ENCODE measurements at regions not wholly inside any gene's neighbourhood (a gene's known extent, or its start where the extent isn't known, plus 50 kb on each side); places are given as distances from the start of the nearest gene placed in this dataset.

GRCh38 chr10:35911233-35911632 lies 269.1 kb upstream of the FZD8 start:
- no peak overlapping the region for H3K4me3 ChIP-seq (ENCODE audit: low read depth, low read length)
- TF ChIP-seq CTCF (IDR thresholded peaks at IDR 0.05; ENCODE audit: borderline replicate concordance, insufficient read depth, low read depth, low read length), result no peak

DNA sequence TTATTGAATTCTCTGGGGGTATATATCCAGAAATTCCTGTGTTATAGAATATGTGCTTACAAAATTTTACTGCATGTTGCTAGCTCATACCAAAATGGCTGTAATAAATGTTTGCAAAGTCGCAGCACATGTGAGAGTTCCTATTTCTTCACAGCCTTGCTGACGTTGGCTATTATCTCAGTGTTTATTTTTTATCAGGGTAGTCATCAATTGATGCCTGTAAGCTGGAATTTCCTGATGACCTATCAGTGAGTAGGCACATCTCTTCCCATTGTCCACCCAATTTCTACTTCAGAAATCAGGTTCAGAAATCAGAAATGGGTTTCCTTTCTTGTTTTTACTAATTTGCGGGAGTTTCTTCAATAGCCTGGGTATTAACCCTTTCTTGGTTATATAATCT lies 268.1 kb upstream of the FZD8 start:
- no peak for TF ChIP-seq CTCF (IDR thresholded peaks at IDR 0.05; ENCODE audit: borderline replicate concordance, insufficient read depth, low read depth, low read length)
- H3K4me3 ChIP-seq (ENCODE audit: low read depth, low read length), result no peak overlapping the region

DNA sequence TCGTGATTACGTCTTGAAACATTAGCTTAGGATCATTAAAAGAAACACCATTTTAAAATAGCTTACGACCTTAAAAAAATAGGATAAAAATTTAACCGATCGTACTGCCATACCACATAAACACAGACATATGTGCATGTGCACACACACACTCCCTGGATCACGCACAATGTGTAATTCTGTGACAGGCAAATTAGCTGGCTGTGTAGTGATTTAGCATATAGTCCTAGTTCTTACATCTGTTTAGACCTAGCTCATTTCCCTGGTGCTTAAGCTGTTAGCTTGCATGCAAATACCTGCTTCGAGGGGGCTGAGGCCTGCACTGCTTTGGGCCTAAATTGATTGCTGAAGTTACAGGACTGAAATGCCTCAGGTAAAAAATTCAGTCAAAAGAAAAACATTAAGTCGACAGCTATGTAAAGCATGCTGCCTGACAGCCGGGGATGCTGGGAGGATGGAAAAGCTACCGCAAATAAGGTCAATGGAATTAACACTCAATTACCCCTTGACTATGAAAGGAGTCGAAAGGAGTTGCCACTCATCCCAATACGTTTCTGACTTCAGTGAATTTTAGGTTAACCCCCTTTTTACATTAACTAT lies 267.1 kb upstream of the FZD8 start:
- TF ChIP-seq CTCF (IDR thresholded peaks at IDR 0.05; ENCODE audit: borderline replicate concordance, insufficient read depth, low read depth, low read length), result no peak

GRCh38 chr10:35908451-35908850 lies 266.4 kb upstream of the FZD8 start:
- no peak for TF ChIP-seq CTCF (IDR thresholded peaks at IDR 0.05; ENCODE audit: borderline replicate concordance, insufficient read depth, low read depth, low read length)

More for the DNA sequence above, 267.1 kb upstream of the FZD8 start:
- H3K4me3 ChIP-seq (ENCODE audit: low read depth, low read length), result no peak overlapping the region

DNA sequence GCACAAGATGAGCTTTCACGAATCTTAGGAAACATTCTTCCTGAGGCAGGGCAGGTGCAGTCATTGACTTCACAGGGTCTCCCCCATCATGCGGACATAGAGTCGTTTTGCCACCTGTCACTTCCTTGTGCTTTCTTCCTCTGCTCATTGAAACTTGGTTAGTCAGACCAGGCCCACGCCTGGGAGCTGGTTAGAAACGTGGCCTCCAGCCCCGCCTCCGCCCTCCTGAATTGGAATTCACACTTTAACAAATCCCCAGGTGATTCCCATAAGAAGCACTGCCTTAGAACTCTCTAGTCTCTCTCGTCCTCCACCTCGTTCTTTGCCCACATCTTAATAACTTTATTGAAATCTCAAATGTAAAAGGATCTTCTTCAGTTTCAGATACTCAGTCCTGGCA lies 265.5 kb upstream of the FZD8 start:
- H3K4me3 ChIP-seq (ENCODE audit: low read depth, low read length), result no peak overlapping the region
- no peak for TF ChIP-seq CTCF (IDR thresholded peaks at IDR 0.05; ENCODE audit: borderline replicate concordance, insufficient read depth, low read depth, low read length)

More at GRCh38 chr10:35908451-35908850, 266.4 kb upstream of the FZD8 start:
- H3K4me3 ChIP-seq (ENCODE audit: low read depth, low read length), result no peak overlapping the region

- H3K4me3 ChIP-seq (ENCODE audit: low read depth, low read length), result no peak overlapping the region
- no peak for TF ChIP-seq CTCF (IDR thresholded peaks at IDR 0.05; ENCODE audit: borderline replicate concordance, insufficient read depth, low read depth, low read length)
Measured at GRCh38 chr10:35906155-35906554, 264.1 kb upstream of the FZD8 start.

- TF ChIP-seq CTCF (IDR thresholded peaks at IDR 0.05; ENCODE audit: borderline replicate concordance, insufficient read depth, low read depth, low read length), result no peak
Measured at GRCh38 chr10:35903021-35903420, 260.9 kb upstream of the FZD8 start.

More at GRCh38 chr10:35903021-35903420, 260.9 kb upstream of the FZD8 start:
- no peak overlapping the region for H3K4me3 ChIP-seq (ENCODE audit: low read depth, low read length)

Measured in GM12875 (cell line).